ENCODE measurements at regions not wholly inside any gene's neighbourhood (a gene's known extent, or its start where the extent isn't known, plus 50 kb on each side); places are given as distances from the start of the nearest gene placed in this dataset.

GRCh38 chr2:8462280-8462679 lies 219.6 kb upstream of the ID2 start:
- Mint-ChIP-seq H3K36me3 (ENCODE audit: insufficient read depth, unreplicated experiment) (no peaks in the 10 kb centered on the region), H3K4me1 (ENCODE audit: low read depth, unreplicated experiment) (peaks cover 8% of the 10 kb centered on the region), H3K27me3 (ENCODE audit: insufficient read depth, unreplicated experiment) (no peaks in the 10 kb centered on the region), H3K9me3 (ENCODE audit: unreplicated experiment) (no peaks in the 10 kb centered on the region), H3K27ac (ENCODE audit: unreplicated experiment) (no peak overlapping the region), H3K4me3 (ENCODE audit: unreplicated experiment) (no peak overlapping the region)
- intact Hi-C loops (cut with micrococcal nuclease; ENCODE audit: unreplicated experiment), result no loop called here
- Histone ChIP-seq H3K4me1 (peaks cover 11% of the 10 kb centered on the region), H3K4me3 (ENCODE audit: low read depth, low read length) (no peak overlapping the region), H3K9me3 (no peaks in the 10 kb centered on the region), H3K27me3 (replicated peaks; ENCODE audit: control insufficient read depth, insufficient read depth, low read length) (no peaks in the 10 kb centered on the region; the same call in 1 of the 2 replicates), H3K36me3 (ENCODE audit: control insufficient read depth, insufficient read depth, low read length) (no peaks in the 10 kb centered on the region)
- CTCF ChIA-PET, result no interaction called here
- no peak for TF ChIP-seq CTCF (IDR thresholded peaks at IDR 0.05; ENCODE audit: insufficient read depth in 1 of 2, low read depth in 1 of 2, low read length in 1 of 2, severe bottlenecking in 1 of 2, unreplicated experiment in 1 of 2)
- no peak for DNase-seq
- BruUV-seq (replicated peaks), result no TSS peak
- POLR2A ChIA-PET, result no interaction called here

DNA sequence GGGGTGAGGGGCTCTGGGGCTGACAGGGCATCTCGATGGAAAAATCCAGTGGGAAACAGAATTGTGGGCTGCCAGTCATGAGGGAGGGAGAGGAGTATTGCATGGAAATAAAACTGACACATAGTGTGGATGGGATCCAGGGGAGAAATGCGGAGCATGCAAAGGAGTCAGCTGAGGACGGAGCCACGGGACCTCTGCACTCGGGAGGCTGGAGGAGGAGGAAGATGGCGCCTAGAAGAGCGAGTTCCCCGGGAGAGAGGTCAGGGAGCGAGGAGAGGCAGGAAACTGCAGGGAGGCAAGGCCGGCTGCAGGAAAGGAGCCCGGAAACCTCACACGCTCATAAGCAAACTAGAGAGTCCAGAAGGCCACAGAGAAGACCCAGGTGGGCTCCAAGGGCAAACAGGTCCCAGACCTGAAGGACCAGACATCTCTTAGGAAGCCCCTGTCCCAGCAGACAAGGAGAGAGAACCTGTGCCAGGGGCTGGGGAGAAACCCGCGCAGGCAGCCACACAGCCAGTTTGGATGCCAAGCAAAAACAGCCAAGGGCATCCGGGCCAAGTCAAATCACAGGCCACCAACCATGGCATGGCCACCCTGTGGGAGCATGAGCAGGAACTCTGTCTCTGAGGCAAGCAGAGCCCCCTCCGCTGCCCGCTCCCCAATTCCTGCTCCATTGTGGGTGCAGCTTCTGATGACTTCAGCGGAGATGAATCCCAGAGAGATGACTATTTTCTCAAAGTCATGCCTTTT lies 218.8 kb upstream of the ID2 start:
- H3K9me3 ChIP-seq, result no peaks in the 10 kb centered on the region
- H3K27ac Mint-ChIP-seq (ENCODE audit: unreplicated experiment), result no peak overlapping the region
- ChIA-PET POLR2A (no interaction called here), CTCF (interaction anchor here (0.6 kb wide), 1 partner anchor 185 kb away, joined by 5 read pairs; no protein-coding TSS in a partner anchor)
- no peaks in the 10 kb centered on the region for H3K27me3 Mint-ChIP-seq (ENCODE audit: insufficient read depth, unreplicated experiment)
- intact Hi-C loops (cut with micrococcal nuclease; ENCODE audit: unreplicated experiment), result no loop called here
- no peaks in the 10 kb centered on the region for H3K9me3 Mint-ChIP-seq (ENCODE audit: unreplicated experiment)
- no TSS peak for BruUV-seq (replicated peaks)
- no peaks in the 10 kb centered on the region for H3K36me3 ChIP-seq (ENCODE audit: control insufficient read depth, insufficient read depth, low read length)
- no peak for DNase-seq
- TF ChIP-seq CTCF (IDR thresholded peaks at IDR 0.05; ENCODE audit: insufficient read depth in 1 of 2, low read depth in 1 of 2, low read length in 1 of 2, severe bottlenecking in 1 of 2, unreplicated experiment in 1 of 2), result no peak
- H3K4me1 Mint-ChIP-seq (ENCODE audit: low read depth, unreplicated experiment), result peaks cover 8% of the 10 kb centered on the region
- H3K4me1 ChIP-seq, result peaks cover 7% of the 10 kb centered on the region
- H3K4me3 ChIP-seq (ENCODE audit: low read depth, low read length), result no peak overlapping the region
- H3K4me3 Mint-ChIP-seq (ENCODE audit: unreplicated experiment), result no peak overlapping the region
- H3K36me3 Mint-ChIP-seq (ENCODE audit: insufficient read depth, unreplicated experiment), result no peaks in the 10 kb centered on the region
- no peaks in the 10 kb centered on the region; the same call in 1 of the 2 replicates for H3K27me3 ChIP-seq (replicated peaks; ENCODE audit: control insufficient read depth, insufficient read depth, low read length)

DNA sequence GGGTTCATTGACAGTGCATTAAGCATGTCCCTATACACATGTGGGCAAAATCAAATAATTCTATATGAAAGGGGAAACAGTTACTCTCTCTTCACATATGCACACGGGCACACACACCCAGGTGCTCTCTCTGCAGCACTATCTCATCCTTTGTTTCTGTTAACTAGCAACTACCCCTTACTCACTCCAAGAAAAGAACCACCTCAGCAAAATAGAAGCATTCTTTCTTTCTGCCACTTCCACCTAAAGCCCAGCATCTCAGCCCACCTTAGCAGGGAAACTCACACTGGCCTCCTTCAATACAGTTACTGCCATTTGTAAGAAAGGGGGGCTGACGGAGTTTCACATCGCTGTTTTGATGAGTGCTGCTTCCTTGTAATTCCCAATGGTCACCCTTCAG lies 216.3 kb upstream of the ID2 start:
- no TSS peak for BruUV-seq (replicated peaks)
- intact Hi-C loops (cut with micrococcal nuclease; ENCODE audit: unreplicated experiment), result no loop called here
- Mint-ChIP-seq H3K36me3 (ENCODE audit: insufficient read depth, unreplicated experiment) (no peaks in the 10 kb centered on the region), H3K4me1 (ENCODE audit: low read depth, unreplicated experiment) (peaks cover 4% of the 10 kb centered on the region), H3K27ac (ENCODE audit: unreplicated experiment) (no peak overlapping the region), H3K4me3 (ENCODE audit: unreplicated experiment) (no peak overlapping the region), H3K27me3 (ENCODE audit: insufficient read depth, unreplicated experiment) (no peaks in the 10 kb centered on the region), H3K9me3 (ENCODE audit: unreplicated experiment) (no peaks in the 10 kb centered on the region)
- H3K4me1 ChIP-seq, result no peaks in the 10 kb centered on the region
- H3K36me3 ChIP-seq (ENCODE audit: control insufficient read depth, insufficient read depth, low read length), result no peaks in the 10 kb centered on the region
- ChIA-PET CTCF (no interaction called here), POLR2A (no interaction called here)
- no peaks in the 10 kb centered on the region; the same call in 1 of the 2 replicates for H3K27me3 ChIP-seq (replicated peaks; ENCODE audit: control insufficient read depth, insufficient read depth, low read length)
- TF ChIP-seq CTCF (IDR thresholded peaks at IDR 0.05; ENCODE audit: insufficient read depth in 1 of 2, low read depth in 1 of 2, low read length in 1 of 2, severe bottlenecking in 1 of 2, unreplicated experiment in 1 of 2), result no peak
- no peak overlapping the region for H3K4me3 ChIP-seq (ENCODE audit: low read depth, low read length)
- H3K9me3 ChIP-seq, result peaks cover 4% of the 10 kb centered on the region; the same call in 1 of the 2 replicates
- DNase-seq, result no peak

Measured in Caco-2 (cell line).